ENCODE measurements at regions not wholly inside any gene's neighbourhood (a gene's known extent, or its start where the extent isn't known, plus 50 kb on each side); places are given as distances from the start of the nearest gene placed in this dataset.

DNA sequence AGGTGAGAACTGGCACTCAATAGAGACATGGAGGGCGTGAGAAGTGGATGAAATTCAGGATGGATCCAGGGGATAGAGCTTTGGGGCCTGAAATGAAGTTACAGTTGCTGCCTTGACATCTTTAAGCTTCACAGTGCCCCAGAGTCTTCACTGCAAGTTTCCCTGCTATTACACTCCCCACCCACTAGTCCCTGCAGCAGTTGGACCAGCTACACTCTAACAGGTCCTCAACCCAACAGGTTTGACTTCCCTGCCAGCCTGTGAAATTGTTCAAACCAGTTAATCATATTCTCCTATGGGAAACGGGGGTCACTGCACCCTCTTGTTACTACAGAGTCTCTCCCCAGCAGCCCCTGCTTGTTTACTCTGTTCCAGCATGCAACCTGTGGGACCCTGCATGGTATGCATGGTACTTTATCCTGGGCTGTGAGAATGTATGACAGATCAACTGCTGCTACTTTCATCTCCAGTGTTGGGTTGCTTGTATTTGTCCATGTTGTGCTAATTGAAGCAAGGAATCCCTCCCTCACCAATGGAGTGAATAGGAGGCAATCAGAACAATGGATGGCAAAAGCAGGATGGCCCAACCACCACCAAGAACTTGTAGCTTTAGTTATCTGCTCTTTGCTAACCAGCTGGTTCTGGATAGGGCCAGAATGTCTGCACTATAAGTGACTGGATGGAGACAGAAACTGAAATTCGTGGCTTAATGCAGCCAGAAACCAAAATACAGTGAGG lies 314.2 kb downstream of the OLFM4 start:
- Mint-ChIP-seq H3K9me3 (peaks cover 5% of the 10 kb centered on the region), H3K36me3 (ENCODE audit: low read depth) (no peaks in the 10 kb centered on the region), H3K27me3 (ENCODE audit: insufficient read depth) (peaks cover 44% of the 10 kb centered on the region), H3K4me1 (peaks cover 51% of the 10 kb centered on the region), H3K27ac (peak overlapping the region; percentile 89), H3K4me3 (peak overlapping the region; percentile 21)
- H3K9me3 ChIP-seq (ENCODE audit: control insufficient read depth, low read length) = no peaks in the 10 kb centered on the region
- H3K9ac ChIP-seq (ENCODE audit: extremely low read depth, low read length, poor library complexity, severe bottlenecking) = no peak overlapping the region
- peaks cover 22% of the 10 kb centered on the region for H3K4me1 ChIP-seq (ENCODE audit: control insufficient read depth, insufficient read depth, low read length)
- H3K4me3 ChIP-seq (ENCODE audit: low read length) = peak overlapping the region; percentile 11
- H3K27me3 ChIP-seq (ENCODE audit: control insufficient read depth, insufficient read depth, low read length, poor library complexity, severe bottlenecking) = peaks cover 23% of the 10 kb centered on the region
- 57 to 60% methylated on average over 3 of the region's 3 CpGs for WGBS, 2 experiments (ENCODE audit: insufficient coverage in 1 of 2, insufficient read length in 1 of 2)
- TF ChIP-seq, protein P1, sequence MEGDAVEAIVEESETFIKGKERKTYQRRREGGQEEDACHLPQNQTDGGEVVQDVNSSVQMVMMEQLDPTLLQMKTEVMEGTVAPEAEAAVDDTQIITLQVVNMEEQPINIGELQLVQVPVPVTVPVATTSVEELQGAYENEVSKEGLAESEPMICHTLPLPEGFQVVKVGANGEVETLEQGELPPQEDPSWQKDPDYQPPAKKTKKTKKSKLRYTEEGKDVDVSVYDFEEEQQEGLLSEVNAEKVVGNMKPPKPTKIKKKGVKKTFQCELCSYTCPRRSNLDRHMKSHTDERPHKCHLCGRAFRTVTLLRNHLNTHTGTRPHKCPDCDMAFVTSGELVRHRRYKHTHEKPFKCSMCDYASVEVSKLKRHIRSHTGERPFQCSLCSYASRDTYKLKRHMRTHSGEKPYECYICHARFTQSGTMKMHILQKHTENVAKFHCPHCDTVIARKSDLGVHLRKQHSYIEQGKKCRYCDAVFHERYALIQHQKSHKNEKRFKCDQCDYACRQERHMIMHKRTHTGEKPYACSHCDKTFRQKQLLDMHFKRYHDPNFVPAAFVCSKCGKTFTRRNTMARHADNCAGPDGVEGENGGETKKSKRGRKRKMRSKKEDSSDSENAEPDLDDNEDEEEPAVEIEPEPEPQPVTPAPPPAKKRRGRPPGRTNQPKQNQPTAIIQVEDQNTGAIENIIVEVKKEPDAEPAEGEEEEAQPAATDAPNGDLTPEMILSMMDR (conservative IDR thresholded peaks at IDR 0.05) = peak; percentile 51
- H3K36me3 ChIP-seq (ENCODE audit: control insufficient read depth, insufficient read depth, low read length) = no peaks in the 10 kb centered on the region
- no peak overlapping the region for H3K27ac ChIP-seq (ENCODE audit: low read depth, low read length)
- DNase-seq = peak; percentile 73

GRCh38 chr13:53343361-53343744 lies 314.7 kb downstream of the OLFM4 start:
- peaks cover 22% of the 10 kb centered on the region for H3K4me1 ChIP-seq (ENCODE audit: control insufficient read depth, insufficient read depth, low read length)
- TF ChIP-seq, protein P1 (conservative IDR thresholded peaks at IDR 0.05) = no peak
- H3K36me3 ChIP-seq (ENCODE audit: control insufficient read depth, insufficient read depth, low read length) = no peaks in the 10 kb centered on the region
- peaks cover 51% of the 10 kb centered on the region for H3K4me1 Mint-ChIP-seq
- peaks cover 48% of the 10 kb centered on the region for H3K27me3 Mint-ChIP-seq (ENCODE audit: insufficient read depth)
- H3K4me3 Mint-ChIP-seq = peak overlapping the region; percentile 21
- peaks cover 5% of the 10 kb centered on the region for H3K9me3 Mint-ChIP-seq
- H3K27me3 ChIP-seq (ENCODE audit: control insufficient read depth, insufficient read depth, low read length, poor library complexity, severe bottlenecking) = peaks cover 29% of the 10 kb centered on the region
- peak overlapping the region; percentile 89 for H3K27ac Mint-ChIP-seq
- peak; percentile 91 for DNase-seq
- H3K9me3 ChIP-seq (ENCODE audit: control insufficient read depth, low read length) = no peaks in the 10 kb centered on the region
- H3K36me3 Mint-ChIP-seq (ENCODE audit: low read depth) = no peaks in the 10 kb centered on the region
- no peak overlapping the region for H3K9ac ChIP-seq (ENCODE audit: extremely low read depth, low read length, poor library complexity, severe bottlenecking)
- no peak overlapping the region for H3K27ac ChIP-seq (ENCODE audit: low read depth, low read length)
- WGBS, 2 experiments (ENCODE audit: insufficient coverage in 1 of 2, insufficient read length in 1 of 2) = 20% methylated on average over 1 of the region's 1 CpG; no CpG with 5 or more reads in 1 of the 2 experiments
- H3K4me3 ChIP-seq (ENCODE audit: low read length) = peak overlapping the region; percentile 11

GRCh38 chr13:53351021-53351420 lies 322.4 kb downstream of the OLFM4 start:
- no peak for DNase-seq
- WGBS, 2 experiments (ENCODE audit: insufficient coverage in 1 of 2, insufficient read length in 1 of 2) = 95% methylated on average over 1 of the region's 1 CpG; no CpG with 5 or more reads in 1 of the 2 experiments
- TF ChIP-seq, protein P1 (conservative IDR thresholded peaks at IDR 0.05) = no peak
- Histone ChIP-seq H3K9ac (ENCODE audit: extremely low read depth, low read length, poor library complexity, severe bottlenecking) (no peak overlapping the region), H3K36me3 (ENCODE audit: control insufficient read depth, insufficient read depth, low read length) (no peaks in the 10 kb centered on the region), H3K27me3 (ENCODE audit: control insufficient read depth, insufficient read depth, low read length, poor library complexity, severe bottlenecking) (peaks cover 72% of the 10 kb centered on the region), H3K4me1 (ENCODE audit: control insufficient read depth, insufficient read depth, low read length) (no peaks in the 10 kb centered on the region), H3K4me3 (ENCODE audit: low read length) (no peak overlapping the region), H3K27ac (ENCODE audit: low read depth, low read length) (no peak overlapping the region), H3K9me3 (ENCODE audit: control insufficient read depth, low read length) (no peaks in the 10 kb centered on the region)
- Mint-ChIP-seq H3K27me3 (ENCODE audit: insufficient read depth) (peaks cover 74% of the 10 kb centered on the region), H3K4me1 (peaks cover 39% of the 10 kb centered on the region), H3K4me3 (no peak overlapping the region), H3K27ac (no peak overlapping the region), H3K36me3 (ENCODE audit: low read depth) (no peaks in the 10 kb centered on the region), H3K9me3 (no peaks in the 10 kb centered on the region)
